Endothelial cell of umbilical vein (primary cell): ENCODE measurements at regions not wholly inside any gene's neighbourhood (a gene's known extent, or its start where the extent isn't known, plus 50 kb on each side); places are given as distances from the start of the nearest gene placed in this dataset.

ENCODE experiments used
- BruUV-seq: library from RNA; stranded (reverse); fragments of 400-500 nt; replicated peaks from 2 replicates; lab custom pipeline; 2021; lab: Mats Ljungman, UMichigan
- CTCF ChIA-PET: fragments of 300-600, 350-600 bp; sonication (Branson Sonifier 250); formaldehyde crosslinking; loops from one replicate; lab custom pipeline; 2021; ENCODE audit warnings: antibody characterized with exemption, inconsistent platforms; lab: Charles Lee
- POLR2A ChIA-PET: fragments of 300-600, 350-600 bp; sonication (Branson Sonifier 250); formaldehyde crosslinking; loops from one replicate; lab custom pipeline; 2021; ENCODE audit warnings: antibody characterized with exemption, inconsistent platforms; lab: Charles Lee
- DNase-seq: peaks from one replicate; pipeline ENCODE4 v3.0.0-alpha.2; 2011; ENCODE audit warnings: low read depth, low spot score
- FAIRE-seq: peaks from 2 replicates; lab custom pipeline; 2011; peaks lifted over from hg19 to GRCh38; lab: Jason Lieb, UNC
- H2AFZ ChIP-seq: 2 replicates; pipeline ENCODE4 v1.6.0; 2012; ENCODE audit warnings: low read depth, low read length, control low read depth, inconsistent platforms
- H3K27ac ChIP-seq: 2 replicates; pipeline ENCODE4 v1.5.1; 2011; ENCODE audit warnings: low read depth, mild to moderate bottlenecking, control low read depth, low read length, moderate library complexity; ENCODE audit not compliant: insufficient read depth
- H3K27me3 ChIP-seq, 2 experiments: 2 replicates each; pipeline versions ENCODE4 v1.6.0 to v1.6.1; 2011; ENCODE audit warnings: low read length in 2 of 2, mixed read lengths in 1 of 2; ENCODE audit not compliant: control insufficient read depth in 2 of 2, insufficient read depth in 2 of 2
- H3K36me3 ChIP-seq, 2 experiments: 2 replicates in 1 of 2; 3 replicates in 1 of 2; pipeline ENCODE4 v1.5.1; 2011; ENCODE audit warnings: low read length in 2 of 2, mild to moderate bottlenecking in 1 of 2, moderate library complexity in 1 of 2; ENCODE audit not compliant: control insufficient read depth in 2 of 2, insufficient read depth in 2 of 2; ENCODE audit errors: extremely low read depth in 1 of 2
- H3K4me1 ChIP-seq: 3 replicates; pipeline ENCODE4 v1.5.1; 2011; ENCODE audit warnings: mild to moderate bottlenecking, low read length; ENCODE audit not compliant: control insufficient read depth, insufficient read depth; ENCODE audit errors: extremely low read depth
- H3K4me2 ChIP-seq: 2 replicates; pipeline ENCODE4 v1.6.1; 2011; ENCODE audit warnings: low read length, control low read depth, mixed read lengths; ENCODE audit not compliant: insufficient read depth
- H3K4me3 ChIP-seq, 3 experiments: fragments of 200-600 bp in 1 of 3; sonication (generic), shearing (Covaris generic) in 1 of 3; replicated peaks in 1 of 3; 2 replicates each; pipeline ENCODE4 v1.5.1; 2011 to 2016; ENCODE audit warnings: control low read depth in 3 of 3, low read length in 3 of 3, mild to moderate bottlenecking in 2 of 3, inconsistent platforms in 1 of 3, low read depth in 1 of 3, moderate library complexity in 1 of 3; ENCODE audit not compliant: insufficient read depth in 1 of 3
- H3K79me2 ChIP-seq: 2 replicates; pipeline ENCODE4 v1.6.0; 2012; ENCODE audit warnings: low read length, inconsistent platforms; ENCODE audit not compliant: control insufficient read depth, insufficient read depth
- H3K9ac ChIP-seq: replicated peaks from 2 replicates; pipeline ENCODE3; 2011; ENCODE audit warnings: low read length, control low read depth; ENCODE audit not compliant: insufficient read depth; ENCODE audit errors: extremely low read depth
- H3K9me1 ChIP-seq: replicated peaks from 3 replicates; pipeline ENCODE4 v1.6.0; 2011; ENCODE audit warnings: mild to moderate bottlenecking, low read length; ENCODE audit not compliant: control insufficient read depth, insufficient read depth; ENCODE audit errors: extremely low read depth
- H3K9me3 ChIP-seq: replicated peaks from 2 replicates; pipeline ENCODE4 v1.5.1; 2012; ENCODE audit warnings: low read length, inconsistent platforms; ENCODE audit not compliant: control insufficient read depth, insufficient read depth
- H4K20me1 ChIP-seq: replicated peaks from 2 replicates; pipeline ENCODE3; 2011; ENCODE audit warnings: mild to moderate bottlenecking, low read length; ENCODE audit not compliant: control insufficient read depth, insufficient read depth; ENCODE audit errors: extremely low read depth
- EZH2 ChIP-seq: IDR thresholded peaks from 2 replicates; pipeline ENCODE4 v1.6.1; 2012; ENCODE audit warnings: borderline replicate concordance, low read depth, mild to moderate bottlenecking, moderate library complexity, low read length, inconsistent platforms; ENCODE audit not compliant: severe bottlenecking
- GATA2 ChIP-seq: IDR thresholded peaks from 2 replicates; pipeline ENCODE4 v1.7.0; 2011; ENCODE audit warnings: low read depth, mild to moderate bottlenecking, moderate library complexity, mixed read lengths, low read length; ENCODE audit not compliant: insufficient read length, insufficient read depth
- JUN ChIP-seq: IDR thresholded peaks from 2 replicates; pipeline ENCODE4 v1.6.1; 2011; ENCODE audit warnings: borderline replicate concordance, low read depth; ENCODE audit not compliant: insufficient read length, insufficient read depth
- MYC ChIP-seq: IDR thresholded peaks from one replicate; pipeline ENCODE4 v1.6.1; 2011; ENCODE audit warnings: mild to moderate bottlenecking, low read depth, low read length
- dilution Hi-C: fragments of 300-500 bp; cut with MboI; formaldehyde crosslinking; loops from one replicate; pipeline ENCODE4 v1.15.0; 2019; ENCODE audit warnings: low sequenced_read_pairs; ENCODE audit not compliant: extremely low pct_ligation_motif_present
- intact Hi-C: fragments of 100-400 bp; cut with micrococcal nuclease; formaldehyde crosslinking; loops from one replicate; pipeline ENCODE4 v1.10.0; 2022
- TF ChIP-seq, protein P1 (sequence below), 2 donors: IDR thresholded peaks; 1 replicate in 1 of 2; 2 replicates in 1 of 2; pipeline ENCODE4 v1.5.1; 2011; ENCODE audit warnings: low read length in 2 of 2, mild to moderate bottlenecking in 2 of 2, moderate library complexity in 2 of 2, control low read depth in 1 of 2, inconsistent platforms in 1 of 2, low read depth in 1 of 2; ENCODE audit not compliant: insufficient read depth in 1 of 2; ENCODE audit errors: extremely low read depth in 1 of 2
- TF ChIP-seq, protein P2 (sequence below): IDR thresholded peaks from 2 replicates; pipeline ENCODE4 v1.6.1; 2011; ENCODE audit not compliant: insufficient read depth, insufficient read length

DNA sequence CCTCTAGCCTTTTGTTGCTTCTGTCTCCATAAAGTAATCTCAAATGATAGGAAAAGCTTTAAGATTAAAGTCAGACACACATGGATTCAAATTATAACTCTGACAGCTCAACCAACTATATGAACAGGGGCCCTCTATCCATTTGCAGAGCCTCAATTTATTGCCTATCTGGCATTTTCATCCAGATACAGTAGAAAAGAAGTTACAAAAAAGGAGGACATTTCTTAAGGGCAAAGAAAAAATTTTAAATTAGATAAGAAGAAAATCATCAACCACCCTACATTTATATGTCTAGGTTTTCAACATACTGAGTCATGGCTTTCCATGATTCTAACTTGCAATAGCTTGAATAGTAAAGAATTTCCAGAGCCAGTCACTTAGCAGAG, 567.2 kb downstream of the CAAP1 start:
- no peak overlapping the region for H3K4me3 ChIP-seq
- H3K4me1 ChIP-seq = peaks cover 4% of the 10 kb centered on the region
- H3K9ac ChIP-seq = no peak overlapping the region
- no peak for FAIRE-seq
- H3K36me3 ChIP-seq = no peaks in the 10 kb centered on the region
- H3K9me1 ChIP-seq = no peaks in the 10 kb centered on the region
- DNase-seq = no peak
- H3K9me3 ChIP-seq = no peaks in the 10 kb centered on the region
- ChIA-PET CTCF (interaction anchor here (0.7 to 3.8 kb wide), 23 partner anchors 8 to 575 kb away, joined by 3 to 67 read pairs (median 5); no protein-coding TSS in a partner anchor), POLR2A (no interaction called here)
- no peak overlapping the region for H3K4me2 ChIP-seq
- intact Hi-C loops = loop anchor here (10.0 kb wide), 1 partner anchor 651 kb away; the partner anchor contains the start of gene TUSC1
- TF ChIP-seq EZH2 = no peak
- TF ChIP-seq, protein P1, sequence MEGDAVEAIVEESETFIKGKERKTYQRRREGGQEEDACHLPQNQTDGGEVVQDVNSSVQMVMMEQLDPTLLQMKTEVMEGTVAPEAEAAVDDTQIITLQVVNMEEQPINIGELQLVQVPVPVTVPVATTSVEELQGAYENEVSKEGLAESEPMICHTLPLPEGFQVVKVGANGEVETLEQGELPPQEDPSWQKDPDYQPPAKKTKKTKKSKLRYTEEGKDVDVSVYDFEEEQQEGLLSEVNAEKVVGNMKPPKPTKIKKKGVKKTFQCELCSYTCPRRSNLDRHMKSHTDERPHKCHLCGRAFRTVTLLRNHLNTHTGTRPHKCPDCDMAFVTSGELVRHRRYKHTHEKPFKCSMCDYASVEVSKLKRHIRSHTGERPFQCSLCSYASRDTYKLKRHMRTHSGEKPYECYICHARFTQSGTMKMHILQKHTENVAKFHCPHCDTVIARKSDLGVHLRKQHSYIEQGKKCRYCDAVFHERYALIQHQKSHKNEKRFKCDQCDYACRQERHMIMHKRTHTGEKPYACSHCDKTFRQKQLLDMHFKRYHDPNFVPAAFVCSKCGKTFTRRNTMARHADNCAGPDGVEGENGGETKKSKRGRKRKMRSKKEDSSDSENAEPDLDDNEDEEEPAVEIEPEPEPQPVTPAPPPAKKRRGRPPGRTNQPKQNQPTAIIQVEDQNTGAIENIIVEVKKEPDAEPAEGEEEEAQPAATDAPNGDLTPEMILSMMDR (IDR thresholded peaks at IDR 0.05; ENCODE audit: extremely low read depth in 1 of 2, insufficient read depth in 1 of 2, low read depth in 1 of 2, low read length in 2 of 2) = no peak
- TF ChIP-seq JUN = no peak
- TF ChIP-seq, protein P2, sequence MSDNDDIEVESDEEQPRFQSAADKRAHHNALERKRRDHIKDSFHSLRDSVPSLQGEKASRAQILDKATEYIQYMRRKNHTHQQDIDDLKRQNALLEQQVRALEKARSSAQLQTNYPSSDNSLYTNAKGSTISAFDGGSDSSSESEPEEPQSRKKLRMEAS = no peak
- TF ChIP-seq GATA2 = no peak
- no peak for TF ChIP-seq MYC
- H4K20me1 ChIP-seq = no peaks in the 10 kb centered on the region
- no peaks in the 10 kb centered on the region for H3K27me3 ChIP-seq
- H3K79me2 ChIP-seq = no peaks in the 10 kb centered on the region
- no peak overlapping the region for H2AFZ ChIP-seq
- BruUV-seq = no TSS peak
- H3K27ac ChIP-seq = no peak overlapping the region
- dilution Hi-C loops = no loop called here
